GM21528 (cell line): ENCODE measurements at regions not wholly inside any gene's neighbourhood (a gene's known extent, or its start where the extent isn't known, plus 50 kb on each side); places are given as distances from the start of the nearest gene placed in this dataset.

Experiments
- ATAC-seq: cut with Tn5 transposase; IDR thresholded peaks from one replicate; pipeline ENCODE4 v1.9.1; 2021; ENCODE audit warnings: mild to moderate bottlenecking, moderate library complexity; ENCODE audit not compliant: unreplicated experiment, low FRiP score

DNA sequence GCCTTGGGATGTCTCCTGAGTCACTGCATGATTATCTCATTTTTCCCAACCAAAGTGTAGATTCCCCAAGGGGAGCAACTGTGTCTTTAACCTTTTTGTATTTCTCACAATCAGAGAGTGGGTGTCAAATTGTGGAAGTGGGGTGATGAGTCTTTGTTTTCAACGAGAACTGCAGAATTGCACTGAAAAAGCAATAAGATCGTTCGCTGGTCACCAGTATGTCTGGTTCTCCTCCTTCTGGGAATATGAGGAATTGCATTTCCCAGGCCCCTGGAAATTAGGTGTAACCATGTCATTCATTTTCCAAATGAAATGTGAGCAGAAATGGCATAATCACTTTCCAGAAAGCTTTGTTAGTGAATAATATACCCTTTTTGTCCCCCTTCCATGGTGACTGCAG, 326.9 kb downstream of the GPAM start:
- no peak for ATAC-seq

DNA sequence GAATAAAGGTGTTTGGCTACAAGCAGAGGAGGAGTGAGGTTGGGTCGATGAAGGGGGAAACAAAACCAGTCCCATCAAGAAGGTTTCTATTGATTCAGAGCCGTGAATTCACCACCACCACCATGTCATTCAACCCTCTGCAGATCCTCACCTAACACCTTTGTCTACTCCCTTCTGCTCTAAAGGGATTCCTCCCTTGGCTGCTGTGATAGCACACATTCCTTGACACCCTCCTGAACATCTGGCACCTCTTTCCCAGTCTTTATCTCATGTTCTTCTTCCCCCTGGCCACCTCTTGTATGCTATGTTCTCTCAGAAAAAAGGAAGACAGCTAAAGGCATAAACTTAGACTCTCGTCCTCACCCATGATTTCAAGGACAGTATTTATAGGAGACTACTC, 318.0 kb downstream of the GPAM start:
- ATAC-seq = no peak

DNA sequence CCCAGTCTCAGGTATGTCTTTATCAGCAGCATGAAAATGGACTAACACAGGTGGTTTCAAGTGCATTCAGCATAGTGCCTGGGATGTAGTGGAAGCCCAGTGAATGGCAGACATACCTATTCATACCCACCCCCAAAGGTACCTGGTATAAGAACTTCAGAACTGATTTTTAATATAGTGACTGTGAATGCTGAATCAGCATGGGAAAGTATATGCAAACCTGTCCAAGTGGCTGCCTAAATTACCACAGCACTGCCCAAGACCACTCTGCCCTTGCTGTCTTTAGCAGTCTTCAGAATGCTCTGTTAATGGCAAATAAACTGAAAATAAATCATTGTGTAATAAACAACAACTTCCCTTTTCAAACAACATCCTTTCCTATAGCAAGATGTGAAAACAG, 312.1 kb downstream of the GPAM start:
- no peak for ATAC-seq

DNA sequence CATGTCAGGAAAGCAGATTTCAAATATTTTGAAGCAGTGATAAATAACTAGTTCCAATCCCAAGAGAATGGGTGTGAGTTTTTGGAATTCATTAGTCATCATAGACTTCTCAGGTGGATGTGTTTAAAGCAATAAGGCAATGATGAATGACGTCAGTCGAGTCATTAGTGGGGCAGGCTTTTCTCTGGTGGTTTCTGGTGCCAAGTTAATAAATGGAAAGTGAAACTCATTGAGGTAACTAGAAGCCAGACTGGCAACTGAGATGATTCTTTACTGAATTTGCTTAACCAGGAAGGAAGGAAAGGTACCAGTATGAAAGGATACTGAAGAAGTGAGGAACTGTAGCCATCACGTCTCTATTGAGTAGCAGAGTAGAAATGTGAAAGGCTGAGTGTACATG, 311.0 kb downstream of the GPAM start:
- no peak for ATAC-seq

DNA sequence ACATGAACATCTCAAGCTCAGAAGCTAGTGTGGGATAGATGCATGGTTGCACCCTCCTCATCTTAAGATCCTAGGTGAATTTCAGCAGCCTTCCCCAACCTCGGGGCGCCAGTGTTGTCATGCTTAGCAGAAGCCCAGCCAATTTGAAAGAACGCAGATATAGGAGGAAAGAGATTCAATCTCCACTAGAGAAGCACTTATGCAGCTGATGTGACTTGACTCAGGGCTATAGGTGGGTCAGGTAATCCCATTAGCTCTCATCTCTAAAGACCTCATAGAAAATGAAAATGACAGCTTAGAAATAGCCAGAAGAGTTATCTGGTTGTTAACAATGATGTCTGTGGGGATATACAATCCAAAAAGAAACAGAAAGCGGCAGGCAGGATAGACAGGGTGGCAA, 310.5 kb downstream of the GPAM start:
- no peak for ATAC-seq

GRCh38 chr10:111873621-111874135, 309.9 kb downstream of the GPAM start:
- no peak for ATAC-seq

DNA sequence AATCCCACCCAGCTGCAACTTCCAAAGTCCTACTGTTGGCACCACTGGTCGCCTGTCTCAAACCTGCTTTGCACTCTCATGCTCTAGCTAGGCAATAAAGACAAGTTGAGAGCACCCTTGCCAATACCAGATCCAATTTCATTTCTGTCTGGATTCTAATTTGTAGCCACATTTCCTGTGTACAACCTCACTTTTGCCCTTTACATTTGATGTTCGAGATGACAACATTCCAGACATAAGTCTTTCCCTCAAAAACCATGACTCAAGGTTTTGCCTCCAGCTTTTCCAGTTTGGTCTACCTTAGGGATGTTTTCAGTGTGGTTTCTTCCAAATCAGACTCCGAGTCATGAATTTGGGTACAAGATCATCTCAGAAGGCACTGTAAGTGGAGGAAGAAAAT, 309.0 kb downstream of the GPAM start:
- ATAC-seq = no peak

GRCh38 chr10:111875725-111876124, 307.8 kb downstream of the GPAM start:
- no peak for ATAC-seq

DNA sequence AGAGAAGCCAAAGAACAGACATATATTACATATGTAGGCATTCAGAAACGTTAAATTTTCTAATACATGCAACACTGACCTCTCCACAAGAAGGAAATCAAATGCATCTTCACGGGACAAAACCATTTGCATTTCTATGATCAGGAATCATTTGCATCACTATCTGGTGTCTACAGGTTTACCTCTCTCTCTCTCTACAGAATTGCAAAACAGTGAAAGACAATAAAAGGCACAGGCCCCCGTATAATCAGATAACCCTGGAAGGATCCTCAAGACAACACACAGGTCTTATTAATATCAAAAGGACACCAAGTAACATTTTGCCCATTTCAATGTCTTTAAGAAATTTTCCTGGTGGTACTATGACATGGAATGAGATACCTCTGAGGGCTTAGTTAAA, 306.3 kb downstream of the GPAM start:
- ATAC-seq = no peak

DNA sequence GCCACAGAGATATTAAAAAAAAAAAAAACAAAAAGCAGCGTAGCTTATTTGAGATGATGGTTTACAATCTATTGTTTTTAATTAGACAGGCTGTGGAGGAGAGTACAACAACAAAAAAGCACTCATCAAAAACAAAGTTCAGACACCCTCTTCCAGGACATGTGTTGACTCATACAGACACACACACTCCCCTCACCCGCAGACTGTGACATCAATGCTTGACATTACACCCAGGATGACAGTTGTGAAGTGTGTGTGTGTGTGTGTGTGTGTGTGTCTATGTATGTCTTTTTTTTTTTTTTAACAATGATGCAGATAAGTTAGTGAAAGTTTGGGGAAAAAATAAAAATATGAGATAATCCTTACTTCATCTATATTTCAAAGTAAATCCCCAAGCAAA, 303.6 kb downstream of the GPAM start:
- no peak for ATAC-seq

DNA sequence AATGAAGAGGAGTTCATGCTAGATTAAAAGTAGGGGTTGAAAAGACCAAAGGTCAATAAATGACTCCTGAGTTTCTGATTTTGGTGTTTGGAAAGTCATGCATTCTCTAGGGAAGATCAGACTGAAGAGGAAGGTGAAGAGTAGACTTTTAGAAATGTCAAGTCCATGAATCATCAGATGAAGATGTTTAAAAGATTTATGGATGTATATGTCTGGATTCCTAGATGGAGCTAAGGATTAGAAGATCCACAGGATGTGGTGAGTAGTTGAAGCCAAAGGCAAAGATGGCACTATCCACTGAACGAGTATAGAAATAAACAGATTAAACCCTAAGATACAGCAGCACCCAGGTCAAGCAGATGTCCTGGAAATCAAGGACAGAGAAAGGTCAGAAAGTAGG, 298.5 kb downstream of the GPAM start:
- ATAC-seq = no peak

GRCh38 chr10:111885919-111886318, 297.6 kb downstream of the GPAM start:
- ATAC-seq = no peak

GRCh38 chr10:111887266-111887665, 296.3 kb downstream of the GPAM start:
- no peak for ATAC-seq

GRCh38 chr10:111890046-111890445, 293.5 kb downstream of the GPAM start:
- no peak for ATAC-seq

DNA sequence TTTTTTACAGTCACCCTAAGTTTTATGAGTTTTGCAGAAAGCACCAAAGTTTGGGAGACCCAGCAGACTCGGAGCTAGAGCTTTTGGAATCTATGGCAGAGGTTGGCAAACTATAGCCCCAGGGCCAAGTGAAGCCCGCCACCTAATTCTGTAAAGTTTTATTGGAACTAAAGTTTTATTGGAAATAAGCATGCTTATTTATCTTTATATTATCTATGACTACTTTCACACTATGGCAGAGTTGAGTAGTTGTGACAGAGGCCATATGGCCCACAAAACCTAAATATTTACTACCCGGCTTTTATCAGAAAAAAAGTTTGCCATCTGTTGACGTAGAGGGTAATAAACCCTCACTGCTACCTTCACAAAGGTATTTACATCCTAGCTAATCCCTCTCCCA, 267.6 kb downstream of the GPAM start:
- no peak for ATAC-seq

DNA sequence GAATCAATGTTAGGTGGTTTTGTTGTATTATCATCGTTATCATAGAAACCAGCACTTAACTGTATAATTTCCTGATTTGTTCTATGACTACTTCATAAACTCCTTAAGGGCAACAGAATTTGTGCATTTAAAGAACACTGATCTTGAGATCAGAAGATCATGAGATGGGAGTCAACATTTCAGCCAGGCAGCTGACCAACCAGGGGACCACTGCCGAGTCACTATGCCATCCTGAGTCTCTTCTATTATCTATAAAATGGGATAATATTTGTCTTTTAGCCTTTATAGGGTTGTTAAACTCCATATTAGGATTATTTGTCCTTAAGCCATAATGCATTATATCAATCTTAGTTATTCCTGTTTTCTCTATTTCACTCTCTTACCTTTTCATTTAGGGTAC, 261.7 kb downstream of the GPAM start:
- no peak for ATAC-seq

- ATAC-seq = no peak
Measured at GRCh38 chr10:111923032-111923431, 260.5 kb downstream of the GPAM start.

- no peak for ATAC-seq
Measured at GRCh38 chr10:111926286-111926685, 257.3 kb downstream of the GPAM start.

DNA sequence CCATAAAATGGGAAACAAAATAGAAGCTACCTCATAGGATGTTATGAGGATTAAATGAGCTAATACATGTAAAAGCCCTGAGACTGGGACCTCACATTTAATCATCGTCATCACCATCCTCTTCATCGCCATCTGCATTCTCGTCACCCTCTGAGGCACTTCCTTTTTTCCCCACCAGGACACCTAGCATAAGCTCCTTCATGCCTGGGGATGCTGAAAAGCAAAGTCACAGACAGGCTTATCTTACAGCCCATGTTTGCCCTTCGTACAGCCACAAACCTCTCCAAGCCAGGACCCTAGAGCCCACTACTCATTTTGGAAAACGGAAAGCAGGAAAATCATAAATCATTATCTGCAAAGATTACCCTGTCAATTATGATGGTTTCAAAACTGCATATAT, 249.6 kb downstream of the GPAM start:
- ATAC-seq = no peak

DNA sequence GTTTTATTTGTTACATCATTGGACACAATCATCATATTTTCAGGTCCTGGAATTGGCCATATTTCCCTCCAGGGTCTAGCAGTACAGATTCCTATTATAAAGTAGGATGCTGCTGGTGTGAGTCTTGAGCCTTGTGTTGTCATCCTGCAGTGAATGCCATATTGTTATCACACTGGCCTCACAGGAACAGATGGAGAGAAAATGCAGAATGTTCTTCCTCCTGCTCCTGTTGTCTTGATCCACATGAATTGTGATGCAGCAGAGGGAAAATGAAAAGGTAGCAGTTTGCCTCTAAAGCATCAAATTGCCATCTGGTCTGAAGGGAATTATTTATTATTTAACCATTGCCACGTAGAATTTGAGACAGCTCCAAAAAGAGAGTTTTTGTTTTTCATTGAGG, 248.6 kb downstream of the GPAM start:
- ATAC-seq = no peak

DNA sequence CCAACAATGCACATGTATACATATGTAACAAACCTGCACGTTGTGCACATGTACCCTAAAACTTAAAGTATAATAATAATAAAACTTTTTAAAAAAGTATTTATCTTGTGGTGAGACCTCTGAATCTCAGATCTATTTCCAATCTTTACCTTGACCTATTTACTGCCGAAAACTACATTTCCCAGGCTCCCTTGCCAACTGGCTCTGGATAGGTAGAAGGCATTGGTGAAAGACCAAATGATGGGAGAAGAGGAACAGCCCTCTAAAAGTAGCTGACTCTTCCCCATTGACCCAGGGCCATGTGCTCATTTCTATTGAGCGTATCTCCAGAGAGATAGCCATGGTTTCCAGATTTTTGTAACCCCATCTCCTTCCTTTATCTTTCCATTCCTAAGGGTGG, 247.4 kb downstream of the GPAM start:
- no peak for ATAC-seq

GRCh38 chr10:111944331-111944730, 239.2 kb downstream of the GPAM start:
- ATAC-seq = no peak

DNA sequence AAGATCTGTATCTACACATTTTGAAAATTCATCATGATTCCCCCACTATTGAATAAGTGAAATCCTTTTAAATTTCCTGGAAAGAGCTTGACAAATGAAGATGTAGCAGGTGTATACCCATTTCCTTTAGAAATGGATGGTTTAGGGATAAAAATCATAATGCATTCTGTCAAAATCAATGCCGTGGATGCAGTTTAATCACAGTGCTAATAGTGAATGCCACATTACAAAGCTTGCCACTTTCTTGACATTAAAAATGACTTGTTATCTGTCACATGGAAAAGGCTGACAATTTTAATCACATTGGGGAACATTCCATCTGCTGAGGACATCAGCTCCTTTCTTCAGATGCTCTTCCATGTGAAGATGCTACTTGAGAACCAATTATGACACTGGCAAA, 229.6 kb downstream of the GPAM start:
- ATAC-seq = no peak
